ENCODE measurements at regions not wholly inside any gene's neighbourhood (a gene's known extent, or its start where the extent isn't known, plus 50 kb on each side); places are given as distances from the start of the nearest gene placed in this dataset.

DNA sequence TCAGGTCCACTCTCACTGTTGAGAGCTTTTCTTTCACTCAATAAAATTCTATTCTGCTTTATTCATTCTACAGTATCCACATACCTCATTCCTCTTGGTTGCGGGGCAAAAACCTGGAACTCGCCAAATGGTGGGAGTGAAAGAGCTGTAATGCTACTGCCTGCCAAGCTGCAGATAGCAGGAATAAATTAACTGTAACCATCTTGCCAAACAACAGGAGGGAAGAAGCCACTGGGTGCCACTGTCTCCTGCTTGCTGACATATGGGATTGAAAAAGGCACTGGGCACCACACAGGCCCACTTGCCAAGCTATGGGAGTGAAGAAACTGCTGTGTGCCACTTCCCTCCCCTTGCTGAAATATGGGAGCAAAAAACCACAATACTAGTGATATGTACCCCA, 111.9 kb upstream of the CNTN1 start:
- ATAC-seq (no peak), DNase-seq (ENCODE audit: low read depth, low spot score) (no peak), FAIRE-seq (no peak)
- Histone ChIP-seq H3K27me3 (replicated peaks in 1 of 2; ENCODE audit: control insufficient read depth in 2 of 2, insufficient read depth in 2 of 2, low read length in 1 of 2) (no peaks in the 10 kb centered on the region), H2AFZ (ENCODE audit: control insufficient read depth, low read depth, low read length) (no peak overlapping the region), H4K20me1 (ENCODE audit: control insufficient read depth, insufficient read depth) (no peaks in the 10 kb centered on the region), H3K79me2 (ENCODE audit: control insufficient read depth, insufficient read depth, low read length) (no peaks in the 10 kb centered on the region), H3K27ac (ENCODE audit: control insufficient read depth, insufficient read depth) (no peak overlapping the region), H3K4me1 (ENCODE audit: control insufficient read depth, insufficient read depth, low read length) (no peaks in the 10 kb centered on the region), H3K9ac (ENCODE audit: control insufficient read depth, insufficient read depth, low read length) (no peak overlapping the region), H3K9me3 (replicated peaks; ENCODE audit: control insufficient read depth, insufficient read depth, low read length) (peaks cover 3% of the 10 kb centered on the region; the same call in 1 of the 3 replicates), H3K36me3 (ENCODE audit: control insufficient read depth in 2 of 2, insufficient read depth in 2 of 2, low read length in 1 of 2) (no peaks in the 10 kb centered on the region), H3K4me3 (no peak overlapping the region), H3K4me2 (ENCODE audit: control insufficient read depth, insufficient read depth) (no peak overlapping the region)
- ChIA-PET SMC1A (ENCODE audit: uncharacterized antibody, unreplicated experiment) (interaction anchor here (1.0 to 2.6 kb wide), 2 partner anchors 11 to 15 kb away, joined by 3 to 9 read pairs; no protein-coding TSS in a partner anchor), CTCF (interaction anchor here (0.8 kb wide), 1 partner anchor 14 kb away, joined by 3 read pairs; no protein-coding TSS in a partner anchor), RAD21 (ENCODE audit: unreplicated experiment) (no interaction called here), POLR2A (no interaction called here)
- BruUV-seq (replicated peaks), result no TSS peak
- in situ Hi-C loops (cut with MboI), result no loop called here
- intact Hi-C loops (cut with micrococcal nuclease; ENCODE audit: unreplicated experiment), result loop anchor here (10.0 kb wide), 1 partner anchor 136 kb away; no protein-coding TSS in a partner anchor
- WGBS (ENCODE audit: insufficient coverage, insufficient replicate concordance, low lambda C conversion rate, missing lambda C conversion rate), result 67% methylated on average over 2 of the region's 2 CpGs
- no peak for TF ChIP-seq CBX3 (IDR thresholded peaks at IDR 0.05; ENCODE audit: borderline replicate concordance, low read depth)
- TF ChIP-seq ATF3 (IDR thresholded peaks at IDR 0.05; ENCODE audit: borderline replicate concordance, extremely low read depth, low read depth, low read length), result no peak
- TF ChIP-seq SMARCA5 (IDR thresholded peaks at IDR 0.05), result no peak
- no peak for TF ChIP-seq SRF (IDR thresholded peaks at IDR 0.05; ENCODE audit: low read depth in 2 of 2, low read length in 2 of 2)
- no peak for TF ChIP-seq RCOR1 (conservative IDR thresholded peaks at IDR 0.05; ENCODE audit: low read depth, low read length)
- TF ChIP-seq, protein P1, sequence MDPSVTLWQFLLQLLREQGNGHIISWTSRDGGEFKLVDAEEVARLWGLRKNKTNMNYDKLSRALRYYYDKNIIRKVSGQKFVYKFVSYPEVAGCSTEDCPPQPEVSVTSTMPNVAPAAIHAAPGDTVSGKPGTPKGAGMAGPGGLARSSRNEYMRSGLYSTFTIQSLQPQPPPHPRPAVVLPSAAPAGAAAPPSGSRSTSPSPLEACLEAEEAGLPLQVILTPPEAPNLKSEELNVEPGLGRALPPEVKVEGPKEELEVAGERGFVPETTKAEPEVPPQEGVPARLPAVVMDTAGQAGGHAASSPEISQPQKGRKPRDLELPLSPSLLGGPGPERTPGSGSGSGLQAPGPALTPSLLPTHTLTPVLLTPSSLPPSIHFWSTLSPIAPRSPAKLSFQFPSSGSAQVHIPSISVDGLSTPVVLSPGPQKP (IDR thresholded peaks at IDR 0.05; ENCODE audit: low read depth, low read length), result no peak
- no peak for TF ChIP-seq BHLHE40 (IDR thresholded peaks at IDR 0.05; ENCODE audit: borderline replicate concordance in 1 of 2, low read depth in 2 of 2, low read length in 1 of 2)
- no peak for TF ChIP-seq SUZ12 (IDR thresholded peaks at IDR 0.05; ENCODE audit: unreplicated experiment)
- TF ChIP-seq RELB (IDR thresholded peaks at IDR 0.05; ENCODE audit: low read depth), result no peak
- TF ChIP-seq GABPA (IDR thresholded peaks at IDR 0.05; ENCODE audit: low read depth), result no peak
- TF ChIP-seq SMC3 (IDR thresholded peaks at IDR 0.05; ENCODE audit: borderline replicate concordance, low read length), result no peak
- TF ChIP-seq HCFC1 (IDR thresholded peaks at IDR 0.05; ENCODE audit: low read length), result no peak
- no peak for TF ChIP-seq SPI1 (IDR thresholded peaks at IDR 0.05; ENCODE audit: borderline replicate concordance, insufficient read depth, low read depth, low read length)
- no peak for TF ChIP-seq SMAD1 (IDR thresholded peaks at IDR 0.05; ENCODE audit: low read depth, partially characterized antibody)
- no peak for TF ChIP-seq NFXL1 (IDR thresholded peaks at IDR 0.05; ENCODE audit: borderline replicate concordance)
- TF ChIP-seq CHD2 (IDR thresholded peaks at IDR 0.05; ENCODE audit: borderline replicate concordance, low read depth, low read length), result no peak
- no peak for TF ChIP-seq USF2 (IDR thresholded peaks at IDR 0.05; ENCODE audit: borderline replicate concordance, low read depth, low read length)

Data from GM12878 (cell line).